GM12864 (cell line): ENCODE measurements at regions not wholly inside any gene's neighbourhood (a gene's known extent, or its start where the extent isn't known, plus 50 kb on each side); places are given as distances from the start of the nearest gene placed in this dataset.
A peak's percentile ranks its signal among the peaks of the same experiment; 100 is the strongest.

Experiments used
- DNase-seq: peaks from one replicate; pipeline ENCODE4 v3.0.0-alpha.2; 2011; ENCODE audit warnings: low read depth
- H3K4me3 ChIP-seq: 2 replicates; pipeline ENCODE4 v1.5.1; 2011; ENCODE audit warnings: mild to moderate bottlenecking, low read depth, low read length, control low read depth
- CTCF ChIP-seq: IDR thresholded peaks from 2 replicates; pipeline ENCODE4 v1.5.1; 2011; ENCODE audit warnings: low read depth, mild to moderate bottlenecking, moderate library complexity, low read length, control low read depth, inconsistent platforms; ENCODE audit errors: missing control alignments

GRCh38 chr3:5791558-5791957 is 604.1 kb downstream of the EDEM1 start:
- TF ChIP-seq CTCF, result no peak
- DNase-seq, result no peak
- H3K4me3 ChIP-seq, result no peak overlapping the region

GRCh38 chr3:5796541-5796940 is 609.0 kb downstream of the EDEM1 start:
- DNase-seq, result no peak
- no peak for TF ChIP-seq CTCF
- H3K4me3 ChIP-seq, result no peak overlapping the region

- no peak for DNase-seq
- TF ChIP-seq CTCF, result no peak
Observed at GRCh38 chr3:5798809-5799208, 611.3 kb downstream of the EDEM1 start.

GRCh38 chr3:5799398-5799797 is 611.9 kb downstream of the EDEM1 start:
- TF ChIP-seq CTCF, result no peak
- no peak overlapping the region for H3K4me3 ChIP-seq
- no peak for DNase-seq

More at GRCh38 chr3:5798809-5799208, 611.3 kb downstream of the EDEM1 start:
- no peak overlapping the region for H3K4me3 ChIP-seq

GRCh38 chr3:5800965-5801364 is 613.5 kb downstream of the EDEM1 start:
- DNase-seq, result no peak
- no peak for TF ChIP-seq CTCF

GRCh38 chr3:5806192-5806591 is 618.7 kb downstream of the EDEM1 start:
- no peak overlapping the region for H3K4me3 ChIP-seq
- TF ChIP-seq CTCF, result peak; percentile 32
- no peak for DNase-seq

More at GRCh38 chr3:5800965-5801364, 613.5 kb downstream of the EDEM1 start:
- no peak overlapping the region for H3K4me3 ChIP-seq

GRCh38 chr3:5809586-5810246 is 622.2 kb downstream of the EDEM1 start:
- no peak overlapping the region for H3K4me3 ChIP-seq
- no peak for TF ChIP-seq CTCF
- DNase-seq, result no peak
